GM12891 (cell line): ENCODE measurements at regions not wholly inside any gene's neighbourhood (a gene's known extent, or its start where the extent isn't known, plus 50 kb on each side); places are given as distances from the start of the nearest gene placed in this dataset.

Source experiments
- DNase-seq: peaks from one replicate; pipeline ENCODE4 v3.0.0; 2011; ENCODE audit warnings: low spot score; ENCODE audit not compliant: insufficient read length
- FAIRE-seq: peaks from 2 replicates; lab custom pipeline; 2011; peaks lifted over from hg19 to GRCh38; lab: Jason Lieb, UNC
- PAX5 ChIP-seq: IDR thresholded peaks from 2 replicates; pipeline ENCODE4 v1.6.1; 2011; ENCODE audit warnings: low read length, moderate library complexity, mild to moderate bottlenecking; ENCODE audit not compliant: insufficient read depth, severe bottlenecking
- POLR2A ChIP-seq: IDR thresholded peaks from 2 replicates; pipeline ENCODE4 v1.6.1; 2011; ENCODE audit warnings: low read depth, low read length, control low read depth
- POLR2AphosphoS5 ChIP-seq: IDR thresholded peaks from 2 replicates; pipeline ENCODE4 v1.6.1; 2011; ENCODE audit warnings: low read depth, low read length, control low read depth
- POU2F2 ChIP-seq: IDR thresholded peaks from 2 replicates; pipeline ENCODE4 v1.6.1; 2011; ENCODE audit warnings: low read depth, mild to moderate bottlenecking, control low read depth, low read length, moderate library complexity
- SPI1 ChIP-seq: IDR thresholded peaks from 2 replicates; pipeline ENCODE4 v1.6.1; 2011; ENCODE audit warnings: low read depth, low read length, control low read depth
- TAF1 ChIP-seq: IDR thresholded peaks from 2 replicates; pipeline ENCODE4 v1.6.1; 2011; ENCODE audit warnings: low read depth, low read length, control low read depth

GRCh38 chr4:95610061-95610569 lies 61.3 kb upstream of the UNC5C start:
- FAIRE-seq (no peak), DNase-seq (no peak)
- no peak for TF ChIP-seq TAF1
- TF ChIP-seq POLR2A, result no peak
- TF ChIP-seq SPI1, result no peak
- no peak for TF ChIP-seq POU2F2
- no peak for TF ChIP-seq PAX5
- TF ChIP-seq POLR2AphosphoS5, result no peak

GRCh38 chr4:95606739-95607138 lies 58.0 kb upstream of the UNC5C start:
- TF ChIP-seq POU2F2, result no peak
- no peak for TF ChIP-seq TAF1
- TF ChIP-seq PAX5, result no peak
- TF ChIP-seq POLR2AphosphoS5, result no peak
- TF ChIP-seq POLR2A, result no peak
- no peak for TF ChIP-seq SPI1
- no peak for FAIRE-seq
- no peak for DNase-seq

GRCh38 chr4:95603393-95603792 lies 54.6 kb upstream of the UNC5C start:
- DNase-seq (no peak), FAIRE-seq (no peak)
- TF ChIP-seq SPI1, result no peak
- no peak for TF ChIP-seq TAF1
- TF ChIP-seq POLR2A, result no peak
- TF ChIP-seq POU2F2, result no peak
- no peak for TF ChIP-seq POLR2AphosphoS5
- no peak for TF ChIP-seq PAX5

GRCh38 chr4:95602872-95603271 lies 54.1 kb upstream of the UNC5C start:
- no peak for DNase-seq
- no peak for TF ChIP-seq PAX5
- no peak for TF ChIP-seq TAF1
- TF ChIP-seq SPI1, result no peak
- TF ChIP-seq POLR2A, result no peak
- no peak for TF ChIP-seq POLR2AphosphoS5
- FAIRE-seq, result no peak

GRCh38 chr4:95601356-95601755 lies 52.6 kb upstream of the UNC5C start:
- no peak for FAIRE-seq
- DNase-seq, result no peak
- TF ChIP-seq POLR2AphosphoS5 (no peak), TAF1 (no peak), PAX5 (no peak), SPI1 (no peak), POU2F2 (no peak), POLR2A (no peak)

GRCh38 chr4:95599777-95600400 lies 51.1 kb upstream of the UNC5C start:
- DNase-seq, result peak; percentile 2
- no peak for TF ChIP-seq POLR2AphosphoS5
- TF ChIP-seq SPI1, result no peak
- TF ChIP-seq TAF1, result no peak
- no peak for TF ChIP-seq POU2F2
- TF ChIP-seq PAX5, result no peak
- TF ChIP-seq POLR2A, result no peak
- FAIRE-seq, result no peak
